GM12892 (cell line): ENCODE measurements at regions not wholly inside any gene's neighbourhood (a gene's known extent, or its start where the extent isn't known, plus 50 kb on each side); places are given as distances from the start of the nearest gene placed in this dataset.
"Not testable (repeated sequence)": the region's sequence is repeated elsewhere in the genome, so short reads cannot be mapped to it uniquely, and the experiment has no call there.

Experiments used
- DNase-seq: peaks from one replicate; pipeline ENCODE4 v3.0.0; 2011; ENCODE audit not compliant: insufficient read length
- FAIRE-seq: peaks from 2 replicates; lab custom pipeline; 2011; peaks lifted over from hg19 to GRCh38; lab: Jason Lieb, UNC
- POLR2A ChIP-seq: IDR thresholded peaks from 2 replicates; pipeline ENCODE4 v1.6.1; 2011; ENCODE audit warnings: low read depth, low read length, control low read depth
- POLR2AphosphoS5 ChIP-seq: IDR thresholded peaks from 2 replicates; pipeline ENCODE4 v1.6.1; 2011; ENCODE audit warnings: low read depth, low read length, control low read depth
- TAF1 ChIP-seq: IDR thresholded peaks from 2 replicates; pipeline ENCODE4 v1.6.1; 2011; ENCODE audit warnings: low read depth, mild to moderate bottlenecking, control low read depth, low read length, borderline replicate concordance

- no peak for TF ChIP-seq TAF1
- no peak for TF ChIP-seq POLR2A
- no peak for TF ChIP-seq POLR2AphosphoS5
- FAIRE-seq (no peak), DNase-seq (no peak)
Observed at GRCh38 chr3:20319551-20319950, 133.5 kb upstream of the SGO1 start.

GRCh38 chr3:20317616-20318015 lies 131.6 kb upstream of the SGO1 start:
- FAIRE-seq (no peak), DNase-seq (no peak)
- TF ChIP-seq TAF1 = no peak
- TF ChIP-seq POLR2A = no peak
- no peak for TF ChIP-seq POLR2AphosphoS5

- no peak for TF ChIP-seq TAF1
- no peak for DNase-seq
- no peak for FAIRE-seq
Observed at GRCh38 chr3:20316238-20316637, 130.2 kb upstream of the SGO1 start.

GRCh38 chr3:20310629-20311028 lies 124.6 kb upstream of the SGO1 start:
- no peak for TF ChIP-seq POLR2A
- no peak for TF ChIP-seq TAF1
- no peak for TF ChIP-seq POLR2AphosphoS5
- FAIRE-seq (no peak), DNase-seq (no peak)

- DNase-seq (no peak), FAIRE-seq (no peak)
- no peak for TF ChIP-seq POLR2AphosphoS5
- TF ChIP-seq TAF1 = no peak
- TF ChIP-seq POLR2A = no peak
Observed at GRCh38 chr3:20307383-20307782, 121.4 kb upstream of the SGO1 start.

- FAIRE-seq (no peak), DNase-seq (no peak)
- TF ChIP-seq POLR2AphosphoS5 (no peak), TAF1 (no peak), POLR2A (no peak)
Observed at GRCh38 chr3:20305647-20306046, 119.6 kb upstream of the SGO1 start.

- DNase-seq (no peak), FAIRE-seq (no peak)
- no peak for TF ChIP-seq POLR2AphosphoS5
- no peak for TF ChIP-seq POLR2A
- no peak for TF ChIP-seq TAF1
Observed at GRCh38 chr3:20302766-20303165, 116.8 kb upstream of the SGO1 start.

GRCh38 chr3:20288050-20288449 lies 102.0 kb upstream of the SGO1 start:
- FAIRE-seq = no peak
- no peak for DNase-seq
- TF ChIP-seq POLR2AphosphoS5 (no peak), POLR2A (no peak), TAF1 (no peak)

GRCh38 chr3:20280257-20280656 lies 94.3 kb upstream of the SGO1 start:
- TF ChIP-seq POLR2AphosphoS5 = no peak
- TF ChIP-seq TAF1 = no peak
- no peak for TF ChIP-seq POLR2A
- no peak for DNase-seq
- no peak for FAIRE-seq

GRCh38 chr3:20265977-20266376 lies 80.0 kb upstream of the SGO1 start:
- FAIRE-seq = not testable (repeated sequence)

GRCh38 chr3:20264900-20265567 lies 79.0 kb upstream of the SGO1 start:
- FAIRE-seq = no peak
- no peak for TF ChIP-seq POLR2A
- no peak for TF ChIP-seq POLR2AphosphoS5
- no peak for TF ChIP-seq TAF1
- no peak for DNase-seq

More at GRCh38 chr3:20265977-20266376, 80.0 kb upstream of the SGO1 start:
- not testable (repeated sequence) for DNase-seq

- FAIRE-seq = no peak
- no peak for DNase-seq
- TF ChIP-seq TAF1 = no peak
- TF ChIP-seq POLR2A = no peak
- TF ChIP-seq POLR2AphosphoS5 = no peak
Observed at GRCh38 chr3:20258371-20258770, 72.4 kb upstream of the SGO1 start.

GRCh38 chr3:20256144-20256543 lies 70.1 kb upstream of the SGO1 start:
- FAIRE-seq (no peak), DNase-seq (no peak)
- no peak for TF ChIP-seq POLR2A
- TF ChIP-seq POLR2AphosphoS5 = no peak
- no peak for TF ChIP-seq TAF1
